Subcutaneous abdominal adipose tissue (tissue), 5 donors: ENCODE measurements at regions not wholly inside any gene's neighbourhood (a gene's known extent, or its start where the extent isn't known, plus 50 kb on each side); places are given as distances from the start of the nearest gene placed in this dataset.

Experiments
- H3K27ac ChIP-seq: one replicate; pipeline ENCODE4 v1.7.0; 2013; ENCODE audit warnings: low read depth, mild to moderate bottlenecking, inconsistent platforms, low read length, moderate library complexity
- H3K27me3 ChIP-seq, 5 donors: one replicate each; pipeline ENCODE4 v1.7.0; 2013; ENCODE audit warnings: low read length in 5 of 5, inconsistent platforms in 1 of 5; ENCODE audit not compliant: control insufficient read depth in 5 of 5, insufficient read depth in 4 of 5
- H3K36me3 ChIP-seq, 5 donors: one replicate each; pipeline ENCODE4 v1.7.0; 2013; ENCODE audit warnings: low read length in 5 of 5; ENCODE audit not compliant: control insufficient read depth in 5 of 5, insufficient read depth in 5 of 5
- H3K4me1 ChIP-seq, 5 donors: one replicate each; pipeline ENCODE4 v1.7.0; 2013; ENCODE audit warnings: low read length in 5 of 5, mild to moderate bottlenecking in 3 of 5, moderate library complexity in 1 of 5; ENCODE audit not compliant: control insufficient read depth in 5 of 5, insufficient read depth in 5 of 5
- H3K4me3 ChIP-seq, 5 donors: one replicate each; pipeline ENCODE4 v1.7.0; 2013; ENCODE audit warnings: low read length in 5 of 5, low read depth in 1 of 5
- H3K9ac ChIP-seq, 5 donors: one replicate each; pipeline ENCODE4 v1.7.0; 2013; ENCODE audit warnings: low read length in 5 of 5, mild to moderate bottlenecking in 4 of 5, moderate library complexity in 3 of 5
- H3K9me3 ChIP-seq, 5 donors: one replicate each; pipeline ENCODE4 v1.7.0; 2013; ENCODE audit warnings: low read length in 5 of 5; ENCODE audit not compliant: control insufficient read depth in 5 of 5
- donor health status: healthy.
- donor health status: healthy.
- donor health status: healthy.
- donor health status: healthy.
- donor health status: healthy.

DNA sequence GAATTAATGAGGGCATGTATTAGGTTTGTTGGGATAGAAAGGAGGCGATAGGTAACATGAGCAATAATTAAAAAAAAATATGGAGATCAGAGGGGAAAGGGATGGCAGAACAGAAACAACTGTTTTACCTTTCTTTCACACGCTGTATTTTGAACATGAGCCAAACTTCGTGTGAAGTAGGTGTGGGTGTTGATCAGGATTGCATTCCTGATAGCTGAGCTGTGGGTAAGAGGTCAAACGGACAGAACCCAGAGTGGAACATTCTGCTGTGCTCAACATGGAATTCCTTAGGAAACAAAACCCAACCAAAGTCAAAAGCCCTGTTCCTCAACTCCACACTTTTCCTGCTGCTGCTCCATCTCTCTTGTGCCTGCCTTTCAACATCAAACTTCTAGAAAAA lies 162.5 kb upstream of the CASK start:
- no peak overlapping the region for H3K4me3 ChIP-seq
- no peak overlapping the region for H3K27ac ChIP-seq
- peaks cover 0 to 6% (median 2%) of the 10 kb centered on the region in 5 donors for H3K27me3 ChIP-seq
- H3K36me3 ChIP-seq = peaks cover 0 to 4% (median 0%) of the 10 kb centered on the region in 5 donors
- H3K9me3 ChIP-seq = no peaks in the 10 kb centered on the region
- no peaks in the 10 kb centered on the region for H3K4me1 ChIP-seq
- no peak overlapping the region for H3K9ac ChIP-seq

DNA sequence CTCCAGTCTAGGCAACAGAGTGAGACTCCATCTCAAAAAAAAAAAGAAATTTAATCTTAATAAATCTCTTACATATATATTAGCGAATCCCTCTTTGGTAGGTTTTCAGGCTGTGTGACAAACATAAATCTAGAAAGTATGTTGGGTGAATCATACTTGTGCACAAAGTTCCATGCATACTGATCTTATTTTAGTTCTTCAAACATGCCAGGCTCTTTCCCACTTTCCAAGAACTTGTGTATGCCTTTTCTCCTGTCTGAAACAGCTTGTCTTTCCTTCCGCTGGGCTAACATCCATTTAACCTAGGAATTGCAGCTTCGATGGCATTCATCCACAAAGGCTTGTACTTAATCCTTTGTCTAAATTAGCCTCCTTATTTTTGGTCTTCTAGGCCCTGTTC lies 156.6 kb upstream of the CASK start:
- no peak overlapping the region for H3K27ac ChIP-seq
- H3K27me3 ChIP-seq = peaks cover 0 to 11% (median 3%) of the 10 kb centered on the region in 5 donors
- H3K36me3 ChIP-seq = no peaks in the 10 kb centered on the region
- H3K9me3 ChIP-seq = no peaks in the 10 kb centered on the region
- no peak overlapping the region for H3K4me3 ChIP-seq
- no peak overlapping the region for H3K9ac ChIP-seq
- no peaks in the 10 kb centered on the region for H3K4me1 ChIP-seq

DNA sequence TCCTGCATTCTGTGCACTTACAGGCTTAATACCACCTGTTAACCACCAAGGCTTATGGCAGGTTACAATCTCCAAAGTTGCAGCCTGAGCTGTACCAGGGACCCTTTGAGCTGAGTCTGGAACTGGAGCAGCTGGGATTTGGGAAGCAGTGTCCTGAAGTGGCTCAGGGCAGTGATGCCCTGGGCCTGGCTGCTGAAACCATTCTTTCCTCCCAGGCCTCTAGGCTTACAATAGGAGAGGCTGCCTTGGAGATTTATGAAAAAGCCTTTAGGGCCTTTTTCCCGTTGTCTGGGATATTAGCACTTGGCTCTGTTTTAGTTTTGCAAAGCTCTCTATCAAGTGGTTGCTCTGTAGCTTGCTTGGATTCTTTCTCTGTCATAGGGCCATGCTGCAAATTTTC lies 154.3 kb upstream of the CASK start:
- H3K9ac ChIP-seq = no peak overlapping the region
- no peak overlapping the region for H3K4me3 ChIP-seq
- H3K9me3 ChIP-seq = peaks cover 0 to under 1% (median 0%) of the 10 kb centered on the region in 5 donors
- H3K27ac ChIP-seq = no peak overlapping the region
- H3K4me1 ChIP-seq = no peaks in the 10 kb centered on the region
- no peaks in the 10 kb centered on the region for H3K36me3 ChIP-seq
- H3K27me3 ChIP-seq = peaks cover 0 to 9% (median 3%) of the 10 kb centered on the region in 5 donors

DNA sequence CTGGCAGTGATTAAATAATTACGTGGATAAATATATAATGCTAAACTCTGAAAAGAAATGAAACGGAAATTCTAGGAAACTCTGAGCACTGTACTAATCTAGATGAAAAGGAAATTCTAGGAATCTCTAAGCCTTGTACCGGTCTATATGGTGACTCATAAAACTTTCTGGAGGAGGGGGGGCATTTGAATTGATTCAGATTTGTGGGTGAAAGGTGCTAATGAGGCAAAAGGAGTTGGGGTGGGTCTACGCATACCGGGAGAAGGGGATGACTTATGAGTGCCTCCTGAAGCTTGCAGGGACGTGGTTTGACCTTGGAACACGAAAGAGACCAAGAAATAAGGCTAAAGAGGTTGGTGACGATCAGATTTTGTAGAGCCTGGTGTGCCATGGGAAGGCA lies 151.7 kb upstream of the CASK start:
- Histone ChIP-seq H3K4me3 (no peak overlapping the region), H3K9ac (no peak overlapping the region), H3K36me3 (no peaks in the 10 kb centered on the region), H3K27me3 (peaks cover 0 to 10% (median 5%) of the 10 kb centered on the region in 5 donors), H3K9me3 (peaks cover 0 to 5% (median 0%) of the 10 kb centered on the region in 5 donors), H3K4me1 (no peaks in the 10 kb centered on the region), H3K27ac (no peak overlapping the region)

DNA sequence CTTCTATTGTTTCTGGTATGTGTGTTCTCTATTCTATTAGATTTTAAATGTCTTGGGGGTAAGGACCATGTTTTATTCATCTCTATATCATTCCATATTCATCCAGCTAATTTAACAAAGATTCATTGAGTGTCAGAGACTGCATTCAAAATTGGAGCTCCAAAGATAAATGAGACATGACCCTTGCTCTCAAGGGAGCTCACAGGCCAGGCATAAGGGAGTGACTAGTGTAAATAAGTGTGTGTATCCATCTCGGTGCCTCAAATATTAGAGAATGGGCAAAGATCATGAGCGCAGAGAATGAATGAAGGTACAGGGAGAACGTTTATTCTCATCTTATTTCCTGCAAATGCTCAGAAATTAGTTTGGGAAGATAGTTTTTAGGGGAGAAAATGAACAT lies 150.1 kb upstream of the CASK start:
- no peak overlapping the region for H3K27ac ChIP-seq
- peaks cover 0 to 10% (median 5%) of the 10 kb centered on the region in 5 donors for H3K27me3 ChIP-seq
- H3K36me3 ChIP-seq = no peaks in the 10 kb centered on the region
- no peak overlapping the region for H3K9ac ChIP-seq
- H3K4me1 ChIP-seq = no peaks in the 10 kb centered on the region
- no peak overlapping the region for H3K4me3 ChIP-seq
- peaks cover 0 to 5% (median 0%) of the 10 kb centered on the region in 5 donors for H3K9me3 ChIP-seq

DNA sequence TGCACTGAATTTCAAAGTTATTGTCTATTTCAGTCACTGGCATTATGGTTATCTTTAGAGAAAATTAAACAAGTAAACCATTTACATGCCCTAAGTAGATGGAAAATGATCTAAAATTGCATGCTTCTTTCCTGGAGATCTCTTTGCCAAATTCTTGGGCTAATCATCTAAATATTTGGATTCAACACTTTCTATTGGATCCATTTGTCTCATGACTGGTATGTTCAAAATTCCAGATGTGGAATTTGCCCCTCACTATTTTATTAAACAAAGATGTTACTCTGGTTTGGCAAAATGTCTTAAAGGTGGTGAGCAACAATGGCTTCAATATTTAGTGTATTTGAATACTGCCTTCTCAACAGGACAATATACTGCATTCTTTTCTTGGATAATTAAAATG lies 147.5 kb upstream of the CASK start:
- no peak overlapping the region for H3K27ac ChIP-seq
- H3K27me3 ChIP-seq = peaks cover 0 to 7% (median 5%) of the 10 kb centered on the region in 5 donors
- H3K9ac ChIP-seq = no peak overlapping the region
- H3K4me1 ChIP-seq = no peaks in the 10 kb centered on the region
- peaks cover 0 to 5% (median 0%) of the 10 kb centered on the region in 5 donors for H3K9me3 ChIP-seq
- no peaks in the 10 kb centered on the region for H3K36me3 ChIP-seq
- no peak overlapping the region for H3K4me3 ChIP-seq

DNA sequence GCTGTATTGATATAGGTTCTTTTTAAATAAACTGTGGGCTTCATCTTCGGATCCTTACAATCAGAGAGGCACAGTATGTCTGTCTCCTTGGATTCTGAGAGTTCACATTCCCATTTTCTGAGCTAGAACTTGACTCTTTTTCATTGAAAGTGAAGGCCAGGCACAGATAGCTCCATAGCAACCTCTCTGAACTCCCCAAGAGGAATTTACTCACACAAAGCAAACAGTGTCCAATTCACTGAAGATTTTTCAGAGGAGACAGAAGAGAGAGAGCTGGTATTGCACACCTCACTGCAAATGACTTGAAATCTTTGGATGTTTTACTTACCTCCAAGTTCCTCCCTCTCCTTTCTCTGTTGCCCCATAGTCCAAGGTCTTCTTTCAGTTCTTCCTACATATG lies 130.9 kb upstream of the CASK start:
- no peak overlapping the region for H3K27ac ChIP-seq
- H3K4me3 ChIP-seq = no peak overlapping the region
- H3K27me3 ChIP-seq = peaks cover 0 to 2% (median 0%) of the 10 kb centered on the region in 5 donors
- H3K36me3 ChIP-seq = no peaks in the 10 kb centered on the region
- H3K9ac ChIP-seq = no peak overlapping the region
- no peaks in the 10 kb centered on the region for H3K4me1 ChIP-seq
- no peaks in the 10 kb centered on the region for H3K9me3 ChIP-seq

DNA sequence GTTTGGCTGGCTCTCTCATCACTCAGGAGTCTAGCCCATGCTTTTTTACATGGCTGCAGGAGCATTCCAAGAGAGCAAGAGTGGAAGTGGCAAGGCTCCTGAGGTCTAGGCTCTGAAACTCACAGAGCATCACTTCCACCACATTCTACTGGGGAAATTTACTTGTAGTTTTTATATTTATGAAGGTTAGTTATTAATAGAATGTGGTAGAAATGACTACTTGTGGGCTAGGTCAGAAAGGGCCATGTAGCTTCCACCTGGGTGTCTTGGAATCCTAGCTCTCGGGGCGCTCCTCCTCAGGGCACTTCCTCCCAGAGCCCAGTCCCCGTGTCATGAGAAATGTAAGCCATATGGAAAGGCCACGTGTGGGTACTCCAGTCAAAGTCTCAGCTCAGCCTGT lies 127.0 kb upstream of the CASK start:
- Histone ChIP-seq H3K27ac (no peak overlapping the region), H3K9me3 (no peaks in the 10 kb centered on the region), H3K4me3 (no peak overlapping the region), H3K27me3 (peaks cover 0 to 6% (median 2%) of the 10 kb centered on the region in 5 donors), H3K4me1 (no peaks in the 10 kb centered on the region), H3K36me3 (no peaks in the 10 kb centered on the region), H3K9ac (no peak overlapping the region)

DNA sequence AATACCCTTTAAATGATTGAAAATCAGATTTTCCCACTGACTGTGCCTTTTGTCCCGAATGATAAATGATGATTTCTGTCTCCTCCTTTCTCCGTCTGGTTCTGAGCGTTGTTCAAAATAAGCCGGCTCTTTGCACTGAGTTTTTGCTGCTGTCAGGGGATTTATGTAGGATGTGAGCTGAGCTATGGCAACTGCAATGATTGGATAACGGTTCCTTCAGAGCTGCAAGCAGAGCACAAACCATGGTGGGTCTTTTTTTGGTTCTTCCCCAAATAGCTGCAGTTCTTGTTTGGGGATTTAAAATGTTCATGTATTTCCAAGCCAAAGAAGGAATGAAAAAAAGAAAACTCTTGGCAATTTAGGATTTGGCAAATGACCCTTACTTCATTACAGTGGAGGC lies 124.5 kb upstream of the CASK start:
- Histone ChIP-seq H3K9ac (no peak overlapping the region), H3K27ac (no peak overlapping the region), H3K9me3 (no peaks in the 10 kb centered on the region), H3K36me3 (no peaks in the 10 kb centered on the region), H3K27me3 (peaks cover 0 to 6% (median 2%) of the 10 kb centered on the region in 5 donors), H3K4me3 (no peak overlapping the region), H3K4me1 (no peaks in the 10 kb centered on the region)

DNA sequence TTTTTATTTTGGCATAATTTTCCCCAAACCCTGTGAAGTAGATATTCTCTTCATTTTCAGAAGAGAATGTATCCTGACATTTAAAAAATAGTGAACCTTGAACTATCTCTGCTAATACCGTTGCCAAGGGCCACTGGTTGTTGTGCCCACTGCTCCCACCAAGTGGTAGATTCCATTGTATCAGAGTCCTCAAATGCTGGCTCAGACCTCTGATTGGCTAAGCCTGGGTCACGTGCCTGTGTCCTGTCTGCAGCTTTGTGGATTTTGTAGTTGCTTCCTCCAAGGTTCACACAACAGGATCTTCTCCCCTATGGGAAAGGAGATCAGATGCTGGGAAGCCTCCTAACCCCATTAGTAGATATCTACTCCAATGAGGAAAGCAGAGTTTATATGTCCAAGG lies 104.8 kb upstream of the CASK start:
- H3K36me3 ChIP-seq = no peaks in the 10 kb centered on the region
- H3K9ac ChIP-seq = no peak overlapping the region
- H3K4me1 ChIP-seq = no peaks in the 10 kb centered on the region
- H3K27ac ChIP-seq = no peak overlapping the region
- peaks cover 0 to 2% (median 0%) of the 10 kb centered on the region in 5 donors for H3K9me3 ChIP-seq
- H3K27me3 ChIP-seq = peaks cover 0 to 2% (median 0%) of the 10 kb centered on the region in 5 donors
- no peak overlapping the region for H3K4me3 ChIP-seq
